MM.1S (cell line): ENCODE measurements at regions not wholly inside any gene's neighbourhood (a gene's known extent, or its start where the extent isn't known, plus 50 kb on each side); places are given as distances from the start of the nearest gene placed in this dataset.

ENCODE experiments used
- DNase-seq: peaks from one replicate; pipeline ENCODE4 v3.0.0-alpha.2; 2015
- H2AFZ ChIP-seq: fragments of 300-600 bp; sonication (generic); 2 replicates; pipeline ENCODE4 v1.6.0; 2016; ENCODE audit warnings: antibody characterized with exemption, low read length
- H3F3A ChIP-seq: fragments of 300-600 bp; sonication (generic); 2 replicates; pipeline ENCODE4 v1.6.1; 2016; ENCODE audit warnings: mild to moderate bottlenecking, antibody characterized with exemption, low read length, moderate library complexity, mixed read lengths; ENCODE audit not compliant: insufficient read depth
- H3K27ac ChIP-seq: fragments of 300-600 bp; sonication (generic); 2 replicates; pipeline ENCODE4 v1.5.1; 2016; ENCODE audit warnings: mild to moderate bottlenecking, low read length
- H3K27me3 ChIP-seq: fragments of 300-600 bp; sonication (generic); replicated peaks from 2 replicates; pipeline ENCODE4 v1.6.0; 2016; ENCODE audit warnings: low read length; ENCODE audit not compliant: insufficient read depth
- H3K36me3 ChIP-seq: fragments of 300-600 bp; sonication (generic); replicated peaks from 2 replicates; pipeline ENCODE4 v1.6.1; 2016; ENCODE audit warnings: mild to moderate bottlenecking, low read length, mixed read lengths; ENCODE audit not compliant: insufficient read depth
- H3K4me1 ChIP-seq: fragments of 300-600 bp; sonication (generic); 2 replicates; pipeline ENCODE4 v1.6.1; 2016; ENCODE audit warnings: low read length, mixed read lengths
- H3K4me2 ChIP-seq: fragments of 300-600 bp; sonication (generic); 2 replicates; pipeline ENCODE4 v1.6.0; 2016; ENCODE audit warnings: low read depth, low read length
- H3K4me3 ChIP-seq: fragments of 300-600 bp; sonication (generic); 2 replicates; pipeline ENCODE4 v1.5.1; 2016; ENCODE audit warnings: low read length, mixed read lengths
- H3K79me2 ChIP-seq: fragments of 300-600 bp; sonication (generic); 2 replicates; pipeline ENCODE4 v1.6.1; 2016; ENCODE audit warnings: mixed run types, low read length, mixed read lengths
- H3K9ac ChIP-seq: fragments of 300-600 bp; sonication (generic); 2 replicates; pipeline ENCODE4 v1.6.1; 2016; ENCODE audit warnings: low read length, mixed read lengths
- H3K9me2 ChIP-seq: fragments of 300-600 bp; sonication (generic); replicated peaks from 2 replicates; pipeline ENCODE4 v1.6.1; 2016; ENCODE audit warnings: mild to moderate bottlenecking, low read length, mixed read lengths; ENCODE audit not compliant: insufficient read depth
- H3K9me3 ChIP-seq: fragments of 300-600 bp; sonication (generic); replicated peaks from 2 replicates; pipeline ENCODE4 v1.6.1; 2016; ENCODE audit warnings: mild to moderate bottlenecking, low read length, mixed read lengths; ENCODE audit not compliant: insufficient read depth
- H4K20me1 ChIP-seq: fragments of 300-600 bp; sonication (generic); 2 replicates; pipeline ENCODE4 v1.6.1; 2016; ENCODE audit warnings: mild to moderate bottlenecking, low read length, moderate library complexity, mixed read lengths; ENCODE audit not compliant: insufficient read depth
- EZH2 ChIP-seq: fragments of 300-600 bp; sonication (generic); optimal IDR thresholded peaks from 2 replicates; pipeline ENCODE3; 2017; ENCODE audit warnings: low read depth, mild to moderate bottlenecking, antibody characterized with exemption, low read length, mixed read lengths
- EZH2phosphoT487 ChIP-seq: fragments of 300-600 bp; sonication (generic); IDR thresholded peaks from 2 replicates; pipeline ENCODE4 v1.6.1; 2018; ENCODE audit warnings: antibody characterized with exemption, low read length
- TF ChIP-seq, protein P1 (sequence below): fragments of 300-600 bp; sonication (generic); IDR thresholded peaks from 2 replicates; pipeline ENCODE4 v1.5.1; 2016; ENCODE audit warnings: antibody characterized with exemption, low read length, mixed read lengths

DNA sequence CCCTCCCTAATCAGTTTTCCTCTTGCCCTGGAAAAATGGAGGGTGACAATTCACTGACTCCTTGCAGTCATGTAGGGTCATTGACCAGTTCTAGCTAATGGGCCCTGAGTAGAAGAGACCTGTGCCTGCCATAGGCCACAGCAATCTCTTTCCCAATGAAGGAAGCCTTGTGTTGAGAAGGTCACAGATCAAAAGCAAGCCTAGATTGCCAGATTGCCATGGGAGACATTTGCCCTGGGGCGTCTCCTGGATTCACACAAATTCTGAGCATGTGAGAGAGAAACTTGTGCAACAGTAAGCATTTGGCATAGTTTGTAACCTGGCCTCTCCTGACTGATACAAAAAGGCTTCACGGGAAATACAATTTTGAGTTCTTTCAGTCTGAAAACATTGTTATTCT lies 148.0 kb downstream of the NUDT12 start:
- TF ChIP-seq, protein P1, sequence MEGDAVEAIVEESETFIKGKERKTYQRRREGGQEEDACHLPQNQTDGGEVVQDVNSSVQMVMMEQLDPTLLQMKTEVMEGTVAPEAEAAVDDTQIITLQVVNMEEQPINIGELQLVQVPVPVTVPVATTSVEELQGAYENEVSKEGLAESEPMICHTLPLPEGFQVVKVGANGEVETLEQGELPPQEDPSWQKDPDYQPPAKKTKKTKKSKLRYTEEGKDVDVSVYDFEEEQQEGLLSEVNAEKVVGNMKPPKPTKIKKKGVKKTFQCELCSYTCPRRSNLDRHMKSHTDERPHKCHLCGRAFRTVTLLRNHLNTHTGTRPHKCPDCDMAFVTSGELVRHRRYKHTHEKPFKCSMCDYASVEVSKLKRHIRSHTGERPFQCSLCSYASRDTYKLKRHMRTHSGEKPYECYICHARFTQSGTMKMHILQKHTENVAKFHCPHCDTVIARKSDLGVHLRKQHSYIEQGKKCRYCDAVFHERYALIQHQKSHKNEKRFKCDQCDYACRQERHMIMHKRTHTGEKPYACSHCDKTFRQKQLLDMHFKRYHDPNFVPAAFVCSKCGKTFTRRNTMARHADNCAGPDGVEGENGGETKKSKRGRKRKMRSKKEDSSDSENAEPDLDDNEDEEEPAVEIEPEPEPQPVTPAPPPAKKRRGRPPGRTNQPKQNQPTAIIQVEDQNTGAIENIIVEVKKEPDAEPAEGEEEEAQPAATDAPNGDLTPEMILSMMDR: no peak
- TF ChIP-seq EZH2phosphoT487: no peak
- TF ChIP-seq EZH2: no peak
- Histone ChIP-seq H3K36me3 (no peaks in the 10 kb centered on the region), H3K79me2 (no peaks in the 10 kb centered on the region), H3K9ac (no peak overlapping the region), H2AFZ (no peak overlapping the region), H3K9me2 (no peaks in the 10 kb centered on the region), H3K4me2 (no peak overlapping the region), H3F3A (no peaks in the 10 kb centered on the region), H3K9me3 (no peaks in the 10 kb centered on the region), H3K4me1 (no peaks in the 10 kb centered on the region), H3K4me3 (no peak overlapping the region), H3K27ac (no peak overlapping the region), H3K27me3 (no peaks in the 10 kb centered on the region), H4K20me1 (no peaks in the 10 kb centered on the region)
- no peak for DNase-seq

GRCh38 chr5:103411711-103412110 lies 150.9 kb downstream of the NUDT12 start:
- Histone ChIP-seq H4K20me1 (no peaks in the 10 kb centered on the region), H3K4me3 (no peak overlapping the region), H3K4me2 (no peak overlapping the region), H2AFZ (no peak overlapping the region), H3K9ac (no peak overlapping the region), H3K27me3 (no peaks in the 10 kb centered on the region), H3K27ac (no peak overlapping the region), H3F3A (no peaks in the 10 kb centered on the region), H3K9me2 (no peaks in the 10 kb centered on the region), H3K4me1 (no peaks in the 10 kb centered on the region), H3K79me2 (no peaks in the 10 kb centered on the region), H3K36me3 (no peaks in the 10 kb centered on the region), H3K9me3 (no peaks in the 10 kb centered on the region)
- TF ChIP-seq EZH2phosphoT487 (no peak), EZH2 (no peak)
- TF ChIP-seq, protein P1: no peak
- DNase-seq: no peak

- DNase-seq: no peak
- no peaks in the 10 kb centered on the region for H3K9me2 ChIP-seq
- H3K4me1 ChIP-seq: no peaks in the 10 kb centered on the region
- H3K9ac ChIP-seq: no peak overlapping the region
- H3K9me3 ChIP-seq: no peaks in the 10 kb centered on the region
- no peaks in the 10 kb centered on the region for H3K27me3 ChIP-seq
- TF ChIP-seq EZH2 (no peak), EZH2phosphoT487 (no peak)
- TF ChIP-seq, protein P1: no peak
- H3K4me3 ChIP-seq: no peak overlapping the region
- H2AFZ ChIP-seq: no peak overlapping the region
- H3F3A ChIP-seq: no peaks in the 10 kb centered on the region
- no peaks in the 10 kb centered on the region for H4K20me1 ChIP-seq
- H3K4me2 ChIP-seq: no peak overlapping the region
- no peak overlapping the region for H3K27ac ChIP-seq
- no peaks in the 10 kb centered on the region for H3K36me3 ChIP-seq
- H3K79me2 ChIP-seq: no peaks in the 10 kb centered on the region
These were observed 151.6 kb downstream of the MACIR start for GRCh38 chr5:103410172-103410571.
